ENCODE measurements at regions not wholly inside any gene's neighbourhood (a gene's known extent, or its start where the extent isn't known, plus 50 kb on each side); places are given as distances from the start of the nearest gene placed in this dataset.

DNA sequence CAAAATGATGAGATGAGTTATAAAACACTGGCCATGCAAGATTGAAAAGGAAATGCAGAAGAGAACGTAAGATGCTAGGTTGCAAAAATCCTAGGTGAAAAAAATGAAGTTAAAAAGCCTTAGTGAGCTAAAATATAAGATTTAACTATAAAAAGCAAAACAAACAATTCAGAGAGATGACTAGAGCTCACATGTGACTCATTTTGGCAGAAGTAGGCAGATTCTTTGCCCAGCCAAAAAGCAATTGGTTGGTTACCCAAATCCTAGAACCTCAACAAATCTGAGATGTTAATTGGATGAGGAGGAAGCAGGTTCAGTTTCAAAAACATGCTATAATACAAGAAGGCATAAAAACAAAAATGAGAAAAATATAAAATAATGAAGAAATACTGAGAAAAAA lies 249.1 kb downstream of the OGFRL1 start:
- TF ChIP-seq, protein P1, sequence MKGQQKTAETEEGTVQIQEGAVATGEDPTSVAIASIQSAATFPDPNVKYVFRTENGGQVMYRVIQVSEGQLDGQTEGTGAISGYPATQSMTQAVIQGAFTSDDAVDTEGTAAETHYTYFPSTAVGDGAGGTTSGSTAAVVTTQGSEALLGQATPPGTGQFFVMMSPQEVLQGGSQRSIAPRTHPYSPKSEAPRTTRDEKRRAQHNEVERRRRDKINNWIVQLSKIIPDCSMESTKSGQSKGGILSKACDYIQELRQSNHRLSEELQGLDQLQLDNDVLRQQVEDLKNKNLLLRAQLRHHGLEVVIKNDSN (IDR thresholded peaks at IDR 0.05; ENCODE audit: borderline replicate concordance, extremely low read length, insufficient read depth, low read depth, low read length) = no peak
- no peak for TF ChIP-seq CBX3 (IDR thresholded peaks at IDR 0.05; ENCODE audit: borderline replicate concordance, low read depth)
- TF ChIP-seq ZNF622 (IDR thresholded peaks at IDR 0.05) = no peak
- no peak for TF ChIP-seq GABPA (IDR thresholded peaks at IDR 0.05; ENCODE audit: low read depth)
- TF ChIP-seq SRF (IDR thresholded peaks at IDR 0.05; ENCODE audit: low read depth in 2 of 2, low read length in 2 of 2) = no peak
- no peak for TF ChIP-seq SP1 (IDR thresholded peaks at IDR 0.05; ENCODE audit: low read depth, low read length)
- TF ChIP-seq TAF1 (IDR thresholded peaks at IDR 0.05; ENCODE audit: borderline replicate concordance, low read depth, low read length) = no peak
- TF ChIP-seq, protein P2, sequence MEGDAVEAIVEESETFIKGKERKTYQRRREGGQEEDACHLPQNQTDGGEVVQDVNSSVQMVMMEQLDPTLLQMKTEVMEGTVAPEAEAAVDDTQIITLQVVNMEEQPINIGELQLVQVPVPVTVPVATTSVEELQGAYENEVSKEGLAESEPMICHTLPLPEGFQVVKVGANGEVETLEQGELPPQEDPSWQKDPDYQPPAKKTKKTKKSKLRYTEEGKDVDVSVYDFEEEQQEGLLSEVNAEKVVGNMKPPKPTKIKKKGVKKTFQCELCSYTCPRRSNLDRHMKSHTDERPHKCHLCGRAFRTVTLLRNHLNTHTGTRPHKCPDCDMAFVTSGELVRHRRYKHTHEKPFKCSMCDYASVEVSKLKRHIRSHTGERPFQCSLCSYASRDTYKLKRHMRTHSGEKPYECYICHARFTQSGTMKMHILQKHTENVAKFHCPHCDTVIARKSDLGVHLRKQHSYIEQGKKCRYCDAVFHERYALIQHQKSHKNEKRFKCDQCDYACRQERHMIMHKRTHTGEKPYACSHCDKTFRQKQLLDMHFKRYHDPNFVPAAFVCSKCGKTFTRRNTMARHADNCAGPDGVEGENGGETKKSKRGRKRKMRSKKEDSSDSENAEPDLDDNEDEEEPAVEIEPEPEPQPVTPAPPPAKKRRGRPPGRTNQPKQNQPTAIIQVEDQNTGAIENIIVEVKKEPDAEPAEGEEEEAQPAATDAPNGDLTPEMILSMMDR (IDR thresholded peaks at IDR 0.05 in 2 of 3, conservative IDR thresholded peaks at IDR 0.05 in 1 of 3; ENCODE audit: control insufficient read depth in 2 of 3, extremely low read depth in 1 of 3, insufficient read depth in 1 of 3, low read depth in 3 of 3, low read length in 3 of 3) = no peak
- TF ChIP-seq FOXK2 (IDR thresholded peaks at IDR 0.05) = no peak
- no peak for TF ChIP-seq RCOR1 (conservative IDR thresholded peaks at IDR 0.05; ENCODE audit: low read depth, low read length)
- no peak for TF ChIP-seq ZNF274 (IDR thresholded peaks at IDR 0.05; ENCODE audit: insufficient read depth, insufficient read length)
- TF ChIP-seq DPF2 (IDR thresholded peaks at IDR 0.05) = no peak
- no peak for TF ChIP-seq LARP7 (IDR thresholded peaks at IDR 0.05)
- TF ChIP-seq IRF4 (IDR thresholded peaks at IDR 0.05; ENCODE audit: low read depth, low read length) = no peak
